SK-N-MC (cell line): ENCODE measurements at regions not wholly inside any gene's neighbourhood (a gene's known extent, or its start where the extent isn't known, plus 50 kb on each side); places are given as distances from the start of the nearest gene placed in this dataset.

Experiments
- EZH2 ChIP-seq: fragments of 200-600 bp; sonication (generic); IDR thresholded peaks from one replicate; pipeline ENCODE4 v1.6.1; 2017; ENCODE audit warnings: antibody characterized with exemption
- POLR2AphosphoS5 ChIP-seq: IDR thresholded peaks from 2 replicates; pipeline ENCODE4 v1.6.1; 2012; ENCODE audit warnings: mild to moderate bottlenecking, low read depth, low read length, borderline replicate concordance

- TF ChIP-seq EZH2 (no peak), POLR2AphosphoS5 (no peak)
These were observed 68.0 kb upstream of the TES start for GRCh38 chr7:116142374-116142773.
